ENCODE measurements at regions not wholly inside any gene's neighbourhood (a gene's known extent, or its start where the extent isn't known, plus 50 kb on each side); places are given as distances from the start of the nearest gene placed in this dataset.

GRCh38 chr4:134126955-134127354, 74.6 kb downstream of the PABPC4L start:
- 83% methylated on average over 5 of the region's 5 CpGs for WGBS
- no peak overlapping the region for H3K4me3 ChIP-seq (ENCODE audit: low read depth in 1 of 3, low read length in 3 of 3)
- no peak overlapping the region for H3K27ac ChIP-seq (ENCODE audit: low read depth in 1 of 2, low read length in 2 of 2)
- no peak for DNase-seq (ENCODE audit: low spot score)
- no peaks in the 10 kb centered on the region for H3K9me3 ChIP-seq (ENCODE audit: control insufficient read depth in 4 of 4, low read length in 3 of 4)
- no peaks in the 10 kb centered on the region for H3K4me1 ChIP-seq (ENCODE audit: control insufficient read depth in 4 of 4, insufficient read depth in 4 of 4, low read length in 3 of 4)
- H3K27me3 ChIP-seq (ENCODE audit: control insufficient read depth in 4 of 4, insufficient read depth in 4 of 4, low read length in 3 of 4) = no peaks in the 10 kb centered on the region
- no peaks in the 10 kb centered on the region for H3K36me3 ChIP-seq (ENCODE audit: control insufficient read depth in 4 of 4, insufficient read depth in 3 of 4, low read depth in 1 of 4, low read length in 3 of 4)
- H3K9ac ChIP-seq (ENCODE audit: low read depth in 1 of 2, low read length in 2 of 2) = no peak overlapping the region
- TF ChIP-seq YY1 (IDR thresholded peaks at IDR 0.05) (no peak), ATF3 (IDR thresholded peaks at IDR 0.05) (no peak), MAX (IDR thresholded peaks at IDR 0.05) (no peak), FOXA1 (IDR thresholded peaks at IDR 0.05) (no peak), REST (IDR thresholded peaks at IDR 0.05) (no peak), JUND (IDR thresholded peaks at IDR 0.05) (no peak), FOXA2 (IDR thresholded peaks at IDR 0.05) (no peak), GABPA (IDR thresholded peaks at IDR 0.05 in 1 of 2, conservative IDR thresholded peaks at IDR 0.05 in 1 of 2) (no peak), ZBTB33 (IDR thresholded peaks at IDR 0.05) (no peak), RAD21 (IDR thresholded peaks at IDR 0.05) (no peak), HNF4A (conservative IDR thresholded peaks at IDR 0.05) (no peak)

GRCh38 chr4:134126000-134126560, 75.5 kb downstream of the PABPC4L start:
- no peaks in the 10 kb centered on the region for H3K27me3 ChIP-seq (ENCODE audit: control insufficient read depth in 4 of 4, insufficient read depth in 4 of 4, low read length in 3 of 4)
- no peak for DNase-seq (ENCODE audit: low spot score)
- no peaks in the 10 kb centered on the region for H3K4me1 ChIP-seq (ENCODE audit: control insufficient read depth in 4 of 4, insufficient read depth in 4 of 4, low read length in 3 of 4)
- TF ChIP-seq HNF4A (conservative IDR thresholded peaks at IDR 0.05) = no peak
- H3K9me3 ChIP-seq (ENCODE audit: control insufficient read depth in 4 of 4, low read length in 3 of 4) = no peaks in the 10 kb centered on the region
- WGBS = 49% methylated on average over 1 of the region's 1 CpG
- no peak overlapping the region for H3K4me3 ChIP-seq (ENCODE audit: low read depth in 1 of 3, low read length in 3 of 3)
- H3K36me3 ChIP-seq (ENCODE audit: control insufficient read depth in 4 of 4, insufficient read depth in 3 of 4, low read depth in 1 of 4, low read length in 3 of 4) = no peaks in the 10 kb centered on the region
- H3K27ac ChIP-seq (ENCODE audit: low read depth in 1 of 2, low read length in 2 of 2) = no peak overlapping the region
- H3K9ac ChIP-seq (ENCODE audit: low read depth in 1 of 2, low read length in 2 of 2) = no peak overlapping the region

GRCh38 chr4:134122903-134123302, 78.7 kb downstream of the PABPC4L start:
- H3K27ac ChIP-seq (ENCODE audit: low read depth in 1 of 2, low read length in 2 of 2) = no peak overlapping the region
- 55% methylated on average over 1 of the region's 1 CpG for WGBS
- H3K9me3 ChIP-seq (ENCODE audit: control insufficient read depth in 4 of 4, low read length in 3 of 4) = no peaks in the 10 kb centered on the region
- H3K4me1 ChIP-seq (ENCODE audit: control insufficient read depth in 4 of 4, insufficient read depth in 4 of 4, low read length in 3 of 4) = no peaks in the 10 kb centered on the region
- H3K36me3 ChIP-seq (ENCODE audit: control insufficient read depth in 4 of 4, insufficient read depth in 3 of 4, low read depth in 1 of 4, low read length in 3 of 4) = no peaks in the 10 kb centered on the region
- DNase-seq (ENCODE audit: low spot score) = no peak
- H3K4me3 ChIP-seq (ENCODE audit: low read depth in 1 of 3, low read length in 3 of 3) = no peak overlapping the region
- H3K27me3 ChIP-seq (ENCODE audit: control insufficient read depth in 4 of 4, insufficient read depth in 4 of 4, low read length in 3 of 4) = no peaks in the 10 kb centered on the region
- no peak overlapping the region for H3K9ac ChIP-seq (ENCODE audit: low read depth in 1 of 2, low read length in 2 of 2)
- TF ChIP-seq FOXA2 (IDR thresholded peaks at IDR 0.05) (no peak), MAX (IDR thresholded peaks at IDR 0.05) (no peak), ZBTB33 (IDR thresholded peaks at IDR 0.05) (no peak), FOXA1 (IDR thresholded peaks at IDR 0.05) (no peak), NR2F2 (IDR thresholded peaks at IDR 0.05) (no peak), RXRA (IDR thresholded peaks at IDR 0.05) (no peak), CTCF (IDR thresholded peaks at IDR 0.05; ENCODE audit: low read depth, low read length, missing input control) (no peak), EGR1 (IDR thresholded peaks at IDR 0.05; ENCODE audit: low read depth in 2 of 2) (no peak), HNF4A (conservative IDR thresholded peaks at IDR 0.05) (no peak), HNF4G (IDR thresholded peaks at IDR 0.05) (no peak), RAD21 (IDR thresholded peaks at IDR 0.05) (no peak), SP1 (IDR thresholded peaks at IDR 0.05) (no peak)
